PC-9 (cell line): ENCODE measurements at regions not wholly inside any gene's neighbourhood (a gene's known extent, or its start where the extent isn't known, plus 50 kb on each side); places are given as distances from the start of the nearest gene placed in this dataset.
"Not testable (repeated sequence)": the region's sequence is repeated elsewhere in the genome, so short reads cannot be mapped to it uniquely, and the experiment has no call there.

Experiments
- BruUV-seq: library from RNA; stranded (reverse); fragments of 400-500 nt; replicated peaks from 2 replicates; lab custom pipeline; 2021; lab: Mats Ljungman, UMichigan
- CTCF ChIA-PET: fragments of 300-600 bp; sonication (Branson Sonifier 250); formaldehyde crosslinking; loops from one replicate; lab custom pipeline; 2022; ENCODE audit warnings: antibody characterized with exemption; lab: Charles Lee
- POLR2A ChIA-PET: fragments of 300-600 bp; sonication (Branson Sonifier 250); formaldehyde crosslinking; loops from one replicate; lab custom pipeline; 2022; ENCODE audit warnings: antibody characterized with exemption; ENCODE audit not compliant: unreplicated experiment; lab: Charles Lee
- DNase-seq, 2 experiments: peaks; one replicate each; pipeline versions ENCODE4 v3.0.0 to v3.0.0-alpha.2; 2015 to 2022; ENCODE audit warnings: mixed read lengths in 1 of 2
- H2AFZ ChIP-seq: fragments of 200-600 bp; sonication (generic); 2 replicates; pipeline ENCODE4 v1.8.1; 2017; ENCODE audit warnings: antibody characterized with exemption
- H3F3A ChIP-seq: fragments of 200-600 bp; sonication (generic); 2 replicates; pipeline ENCODE4 v1.8.1; 2017; ENCODE audit warnings: antibody characterized with exemption, mild to moderate bottlenecking, low read depth; ENCODE audit not compliant: insufficient read depth
- H3K27ac ChIP-seq: fragments of 200-600 bp; sonication (generic); 2 replicates; pipeline ENCODE4 v1.6.1; 2016; ENCODE audit warnings: mixed run types
- H3K27me3 ChIP-seq: fragments of 200-600 bp; sonication (generic); 2 replicates; pipeline ENCODE4 v1.6.1; 2016; ENCODE audit warnings: low read depth, mixed run types; ENCODE audit not compliant: insufficient read depth
- H3K36me3 ChIP-seq: fragments of 200-600 bp; sonication (generic); 2 replicates; pipeline ENCODE4 v1.6.1; 2016; ENCODE audit warnings: low read depth, mixed run types
- H3K4me1 ChIP-seq: fragments of 200-600 bp; sonication (generic); replicated peaks from 2 replicates; pipeline ENCODE4 v1.6.1; 2016; ENCODE audit warnings: mixed run types; ENCODE audit not compliant: insufficient read depth
- H3K4me2 ChIP-seq: fragments of 200-600 bp; sonication (generic); 2 replicates; pipeline ENCODE4 v1.6.1; 2017; ENCODE audit warnings: mixed run types
- H3K4me3 ChIP-seq: fragments of 200-600 bp; sonication (generic); 2 replicates; pipeline ENCODE4 v1.6.1; 2016; ENCODE audit warnings: mixed run types
- H3K79me2 ChIP-seq: fragments of 200-600 bp; sonication (generic); 2 replicates; pipeline ENCODE4 v1.6.1; 2017; ENCODE audit warnings: low read depth, mixed run types
- H3K9me2 ChIP-seq: fragments of 200-600 bp; sonication (generic); 2 replicates; pipeline ENCODE4 v1.8.1; 2017; ENCODE audit warnings: mild to moderate bottlenecking; ENCODE audit not compliant: insufficient read depth
- H3K9me3 ChIP-seq: fragments of 200-600 bp; sonication (generic); 2 replicates; pipeline ENCODE4 v1.8.1; 2016; ENCODE audit warnings: low read depth; ENCODE audit not compliant: insufficient read depth
- H4K20me1 ChIP-seq: fragments of 200-600 bp; sonication (generic); 2 replicates; pipeline ENCODE4 v1.8.1; 2017; ENCODE audit not compliant: insufficient read depth
- CTCF ChIP-seq: fragments of 200-600 bp; sonication (generic); conservative IDR thresholded peaks from 2 replicates; pipeline ENCODE4 v1.6.1; 2017; ENCODE audit warnings: mixed run types, antibody characterized with exemption, mild to moderate bottlenecking, moderate library complexity
- EZH2 ChIP-seq: fragments of 200-600 bp; sonication (generic); IDR thresholded peaks from 2 replicates; pipeline ENCODE4 v1.8.0; 2017; ENCODE audit warnings: antibody characterized with exemption, low read depth
- intact Hi-C: fragments of 100-400 bp; cut with micrococcal nuclease; formaldehyde crosslinking; loops from one replicate; pipeline ENCODE4 v1.10.0; 2022; ENCODE audit not compliant: unreplicated experiment

GRCh38 chr9:65406625-65407024 is 121.6 kb upstream of the FOXD4L5 start:
- H3K27me3 ChIP-seq, result peaks cover 79% of the 10 kb centered on the region
- BruUV-seq, POLR2A ChIA-PET: not testable (repeated sequence)

GRCh38 chr9:65405766-65406165 is 120.8 kb upstream of the FOXD4L5 start:
- H2AFZ ChIP-seq, DNase-seq, H3K4me2 ChIP-seq, H3K9me3 ChIP-seq, H4K20me1 ChIP-seq, POLR2A ChIA-PET, CTCF ChIA-PET, intact Hi-C loops, H3K9me2 ChIP-seq, H3K79me2 ChIP-seq, H3K27ac ChIP-seq, H3K4me1 ChIP-seq, BruUV-seq, H3F3A ChIP-seq, H3K36me3 ChIP-seq, H3K4me3 ChIP-seq: not testable (repeated sequence)
- H3K27me3 ChIP-seq, result peaks cover 79% of the 10 kb centered on the region

More at GRCh38 chr9:65406625-65407024, 121.6 kb upstream of the FOXD4L5 start:
- CTCF ChIA-PET, H3K79me2 ChIP-seq, DNase-seq, H3K27ac ChIP-seq, H3K4me2 ChIP-seq, H3K9me3 ChIP-seq, H3K36me3 ChIP-seq, H3K9me2 ChIP-seq, H3F3A ChIP-seq, H2AFZ ChIP-seq, H3K4me1 ChIP-seq, H3K4me3 ChIP-seq, intact Hi-C loops, H4K20me1 ChIP-seq: not testable (repeated sequence)

GRCh38 chr9:65405253-65405652 is 120.2 kb upstream of the FOXD4L5 start:
- no peak overlapping the region for H2AFZ ChIP-seq
- CTCF ChIA-PET, result no interaction called here
- no peaks in the 10 kb centered on the region for H4K20me1 ChIP-seq
- H3K27ac ChIP-seq, result no peak overlapping the region
- no peak overlapping the region for H3K4me2 ChIP-seq
- no peak for TF ChIP-seq CTCF
- no peak for TF ChIP-seq EZH2
- no TSS peak for BruUV-seq
- POLR2A ChIA-PET, result no interaction called here
- H3F3A ChIP-seq, result no peaks in the 10 kb centered on the region
- intact Hi-C loops, result no loop called here
- H3K27me3 ChIP-seq, result peaks cover 79% of the 10 kb centered on the region
- H3K36me3 ChIP-seq, result no peaks in the 10 kb centered on the region
- no peak for DNase-seq
- no peaks in the 10 kb centered on the region for H3K9me3 ChIP-seq
- H3K4me1 ChIP-seq, result no peaks in the 10 kb centered on the region
- no peaks in the 10 kb centered on the region for H3K79me2 ChIP-seq
- H3K4me3 ChIP-seq, result no peak overlapping the region
- H3K9me2 ChIP-seq, result no peaks in the 10 kb centered on the region

GRCh38 chr9:65404232-65405006 is 119.4 kb upstream of the FOXD4L5 start:
- no peak overlapping the region for H3K27ac ChIP-seq
- no peak overlapping the region for H2AFZ ChIP-seq
- H3K9me2 ChIP-seq, result no peaks in the 10 kb centered on the region
- H3K4me3 ChIP-seq, result no peak overlapping the region
- no peaks in the 10 kb centered on the region for H3K79me2 ChIP-seq
- no peaks in the 10 kb centered on the region for H3K4me1 ChIP-seq
- no peak overlapping the region for H3K4me2 ChIP-seq
- CTCF ChIA-PET, result no interaction called here
- intact Hi-C loops, result no loop called here
- POLR2A ChIA-PET, result no interaction called here
- H3K27me3 ChIP-seq, result peaks cover 70% of the 10 kb centered on the region
- TF ChIP-seq EZH2, result no peak
- TF ChIP-seq CTCF, result no peak
- H3F3A ChIP-seq, result no peaks in the 10 kb centered on the region
- no peaks in the 10 kb centered on the region for H3K36me3 ChIP-seq
- DNase-seq, result no peak
- no TSS peak for BruUV-seq
- no peaks in the 10 kb centered on the region for H3K9me3 ChIP-seq
- no peaks in the 10 kb centered on the region for H4K20me1 ChIP-seq
